CD14-positive monocyte (primary cell): ENCODE measurements at regions not wholly inside any gene's neighbourhood (a gene's known extent, or its start where the extent isn't known, plus 50 kb on each side); places are given as distances from the start of the nearest gene placed in this dataset.
A peak's percentile ranks its signal among the peaks of the same experiment; 100 is the strongest.

Source experiments
- DNase-seq, 3 donors: peaks; one replicate each; pipeline ENCODE4 v3.0.0-alpha.2; 2011 to 2022
- H2AFZ ChIP-seq: 2 replicates; pipeline ENCODE4 v1.6.0; 2012; ENCODE audit warnings: mild to moderate bottlenecking, low read depth, low read length, inconsistent platforms; ENCODE audit not compliant: insufficient read depth, poor library complexity, severe bottlenecking
- H3K27ac ChIP-seq, 2 donors: 1 replicate in 1 of 2; 2 replicates in 1 of 2; pipeline ENCODE4 v1.5.1; 2012 to 2013; ENCODE audit warnings: low read length in 2 of 2, control low read depth in 1 of 2, inconsistent platforms in 1 of 2, low read depth in 1 of 2, mild to moderate bottlenecking in 1 of 2
- H3K27me3 ChIP-seq, 2 donors: one replicate each; pipeline versions ENCODE4 v1.6.0 to v1.6.1; 2011 to 2013; ENCODE audit warnings: low read length in 2 of 2; ENCODE audit not compliant: control insufficient read depth in 2 of 2, insufficient read depth in 2 of 2
- H3K36me3 ChIP-seq, 2 donors: replicated peaks in 1 of 2; 1 replicate in 1 of 2; 2 replicates in 1 of 2; pipeline versions ENCODE4 v1.5.1 to v1.6.1; 2012 to 2013; ENCODE audit warnings: low read length in 2 of 2, control low read depth in 1 of 2, inconsistent platforms in 1 of 2, mild to moderate bottlenecking in 1 of 2; ENCODE audit not compliant: insufficient read depth in 2 of 2, control insufficient read depth in 1 of 2
- H3K4me1 ChIP-seq, 2 donors: 1 replicate in 1 of 2; 2 replicates in 1 of 2; pipeline versions ENCODE4 v1.5.1 to v1.6.1; 2012 to 2013; ENCODE audit warnings: low read length in 2 of 2, control low read depth in 1 of 2, inconsistent platforms in 1 of 2, mild to moderate bottlenecking in 1 of 2, moderate library complexity in 1 of 2; ENCODE audit not compliant: insufficient read depth in 2 of 2, control insufficient read depth in 1 of 2
- H3K4me2 ChIP-seq: replicated peaks from 2 replicates; pipeline ENCODE3; 2012; ENCODE audit warnings: low read length, moderate library complexity, mild to moderate bottlenecking; ENCODE audit not compliant: poor library complexity, severe bottlenecking; ENCODE audit errors: extremely low read depth
- H3K4me3 ChIP-seq, 3 experiments: fragments of 200-600 bp in 1 of 3; sonication (generic) in 1 of 3; replicated peaks in 1 of 3; 1 replicate in 2 of 3; 2 replicates in 1 of 3; pipeline ENCODE4 v1.5.1; 2011 to 2013; ENCODE audit warnings: low read length in 3 of 3, mild to moderate bottlenecking in 3 of 3, control low read depth in 2 of 3, low read depth in 2 of 3, inconsistent platforms in 1 of 3, moderate library complexity in 1 of 3
- H3K79me2 ChIP-seq: 2 replicates; pipeline ENCODE4 v1.6.0; 2012; ENCODE audit warnings: mild to moderate bottlenecking, control low read depth, inconsistent platforms, low read length, moderate library complexity; ENCODE audit not compliant: insufficient read depth
- H3K9ac ChIP-seq: 2 replicates; pipeline ENCODE4 v1.6.0; 2017; ENCODE audit warnings: low read length, mild to moderate bottlenecking; ENCODE audit not compliant: insufficient read depth, poor library complexity, severe bottlenecking
- H3K9me3 ChIP-seq, 2 donors: replicated peaks in 1 of 2; 1 replicate in 1 of 2; 2 replicates in 1 of 2; pipeline versions ENCODE4 v1.5.1 to v1.6.1; 2012 to 2013; ENCODE audit warnings: low read length in 2 of 2, control low read depth in 1 of 2; ENCODE audit not compliant: control insufficient read depth in 1 of 2, insufficient read depth in 1 of 2
- H4K20me1 ChIP-seq: 2 replicates; pipeline ENCODE4 v1.6.0; 2012; ENCODE audit warnings: mild to moderate bottlenecking, low read length, control low read depth, moderate library complexity; ENCODE audit not compliant: insufficient read depth
- H3K27ac Mint-ChIP-seq, 7 donors: one replicate each; pipeline ENCODE4 v1.8.0; 2020; ENCODE audit warnings: mild to moderate bottlenecking in 7 of 7, mixed read lengths in 7 of 7, moderate library complexity in 6 of 7, inconsistent platforms in 2 of 7
- H3K27me3 Mint-ChIP-seq, 3 donors: one replicate each; pipeline ENCODE4 v1.8.0; 2021 to 2022; ENCODE audit warnings: low read depth in 3 of 3, mild to moderate bottlenecking in 3 of 3, mixed read lengths in 3 of 3, moderate library complexity in 3 of 3, inconsistent platforms in 1 of 3
- H3K36me3 Mint-ChIP-seq, 2 donors: one replicate each; pipeline ENCODE4 v1.8.0; 2020; ENCODE audit warnings: mixed read lengths in 2 of 2, inconsistent platforms in 1 of 2, mild to moderate bottlenecking in 1 of 2
- H3K4me1 Mint-ChIP-seq: one replicate; pipeline ENCODE4 v1.8.0; 2020; ENCODE audit warnings: mild to moderate bottlenecking, mixed read lengths
- H3K4me3 Mint-ChIP-seq, 2 donors: one replicate each; pipeline ENCODE4 v1.8.0; 2020; ENCODE audit warnings: mild to moderate bottlenecking in 2 of 2, mixed read lengths in 2 of 2, moderate library complexity in 1 of 2
- H3K9me3 Mint-ChIP-seq, 7 donors: one replicate each; pipeline ENCODE4 v1.8.0; 2020 to 2022; ENCODE audit warnings: mixed read lengths in 7 of 7, mild to moderate bottlenecking in 6 of 7, moderate library complexity in 6 of 7, inconsistent platforms in 2 of 7
- CTCF ChIP-seq: fragments of 200-600 bp; IDR thresholded peaks from one replicate; pipeline ENCODE4 v1.8.0; 2022; ENCODE audit warnings: antibody characterized with exemption, mild to moderate bottlenecking
- WGBS: methylation state at CpG from one replicate; pipeline ENCODE4 v1.1.5; 2013; ENCODE audit warnings: missing lambda C conversion rate; ENCODE audit not compliant: insufficient coverage; 5-methylcytosine and 5-hydroxymethylcytosine counted together
- intact Hi-C, 2 donors: fragments of 100-400 bp; cut with micrococcal nuclease; formaldehyde crosslinking; loops; one replicate each; pipeline versions ENCODE4 v1.15.0 to v1.15.1; 2023

- no peaks in the 10 kb centered on the region for H4K20me1 ChIP-seq
- Mint-ChIP-seq H3K36me3 (no peaks in the 10 kb centered on the region), H3K27ac (no peak overlapping the region), H3K4me3 (no peak overlapping the region), H3K4me1 (peaks cover 4% of the 10 kb centered on the region), H3K9me3 (no peaks in the 10 kb centered on the region), H3K27me3 (peaks cover 0 to 3% (median 0%) of the 10 kb centered on the region in 3 donors)
- H3K27me3 ChIP-seq, result no peaks in the 10 kb centered on the region
- H3K4me2 ChIP-seq, result no peak overlapping the region
- no CpG with 5 or more reads among the region's 1 CpG for WGBS
- H3K4me1 ChIP-seq, result peaks cover 0 to 6% of the 10 kb centered on the region in 2 donors
- no peak overlapping the region for H3K9ac ChIP-seq
- no peak overlapping the region for H3K27ac ChIP-seq
- H3K9me3 ChIP-seq, result no peaks in the 10 kb centered on the region
- H3K79me2 ChIP-seq, result no peaks in the 10 kb centered on the region
- H3K36me3 ChIP-seq, result no peaks in the 10 kb centered on the region
- intact Hi-C loops, result no loop called here
- H3K4me3 ChIP-seq, result no peak overlapping the region
- DNase-seq, result no peak
- no peak for TF ChIP-seq CTCF
- no peak overlapping the region for H2AFZ ChIP-seq
Observed at GRCh38 chr12:75642226-75642625, 130.8 kb upstream of the KRR1 start.

GRCh38 chr12:75641031-75641780 is 129.8 kb upstream of the KRR1 start:
- Histone ChIP-seq H3K27ac (no peak overlapping the region), H2AFZ (no peak overlapping the region), H3K79me2 (no peaks in the 10 kb centered on the region), H3K4me3 (no peak overlapping the region), H3K36me3 (no peaks in the 10 kb centered on the region), H4K20me1 (no peaks in the 10 kb centered on the region), H3K9me3 (no peaks in the 10 kb centered on the region), H3K9ac (no peak overlapping the region), H3K27me3 (no peaks in the 10 kb centered on the region), H3K4me2 (no peak overlapping the region), H3K4me1 (peaks cover 0 to 6% of the 10 kb centered on the region in 2 donors)
- Mint-ChIP-seq H3K36me3 (no peaks in the 10 kb centered on the region), H3K4me3 (no peak overlapping the region), H3K9me3 (no peaks in the 10 kb centered on the region), H3K4me1 (peaks cover 4% of the 10 kb centered on the region), H3K27me3 (peaks cover 1 to 3% (median 2%) of the 10 kb centered on the region in 3 donors), H3K27ac (no peak overlapping the region)
- intact Hi-C loops, result no loop called here
- DNase-seq, result peak in 1 of 3 donors; percentile 38
- no peak for TF ChIP-seq CTCF
- 100% methylated on average over 1 of the region's 4 CpGs for WGBS
